H1 (cell line): ENCODE measurements at regions not wholly inside any gene's neighbourhood (a gene's known extent, or its start where the extent isn't known, plus 50 kb on each side); places are given as distances from the start of the nearest gene placed in this dataset.

Source experiments
- CTCF ChIA-PET: fragments of 300-600 bp; sonication (Branson Sonifier 250); formaldehyde crosslinking; loops from one replicate; lab custom pipeline; 2021; ENCODE audit not compliant: partially characterized antibody; lab: Charles Lee
- POLR2A ChIA-PET: fragments of 300-600 bp; sonication (Branson Sonifier 250); formaldehyde crosslinking; loops from one replicate; lab custom pipeline; 2021; ENCODE audit warnings: inconsistent platforms; ENCODE audit not compliant: partially characterized antibody; lab: Charles Lee
- DNase-seq, 2 experiments: peaks; one replicate each; pipeline versions ENCODE4 v3.0.0 to v3.0.0-alpha.2; 2010 to 2022; ENCODE audit warnings: low spot score in 2 of 2, low read depth in 1 of 2, mixed read lengths in 1 of 2
- FAIRE-seq: peaks from 2 replicates; lab custom pipeline; 2011; peaks lifted over from hg19 to GRCh38; lab: Jason Lieb, UNC
- H2AFZ ChIP-seq: 2 replicates; pipeline ENCODE4 v1.8.1; 2012; ENCODE audit warnings: low read length, inconsistent platforms
- H2AK5ac ChIP-seq: 2 replicates; pipeline ENCODE4 v1.6.1; 2013; ENCODE audit warnings: low read depth, low read length
- H2BK120ac ChIP-seq: replicated peaks from 2 replicates; pipeline ENCODE3; 2013; ENCODE audit warnings: low read depth, low read length, inconsistent platforms
- H2BK12ac ChIP-seq: 2 replicates; pipeline ENCODE4 v1.6.1; 2013; ENCODE audit warnings: low read depth, low read length
- H2BK15ac ChIP-seq: 2 replicates; pipeline ENCODE4 v1.6.1; 2013; ENCODE audit warnings: low read length
- H2BK20ac ChIP-seq: 2 replicates; pipeline ENCODE4 v1.6.1; 2013; ENCODE audit warnings: low read length
- H2BK5ac ChIP-seq: 2 replicates; pipeline ENCODE4 v1.6.1; 2013; ENCODE audit warnings: low read depth, low read length
- H3K14ac ChIP-seq: 2 replicates; pipeline ENCODE4 v1.6.1; 2013; ENCODE audit warnings: inconsistent platforms; ENCODE audit not compliant: insufficient read length
- H3K18ac ChIP-seq: 2 replicates; pipeline ENCODE4 v1.6.1; 2013; ENCODE audit warnings: low read length; ENCODE audit errors: extremely low read depth
- H3K23ac ChIP-seq: 2 replicates; pipeline ENCODE4 v1.6.1; 2013; ENCODE audit warnings: inconsistent platforms; ENCODE audit not compliant: insufficient read length
- H3K23me2 ChIP-seq: 2 replicates; pipeline ENCODE4 v1.6.1; 2013; ENCODE audit warnings: low read depth, low read length
- H3K27ac ChIP-seq: 2 replicates; pipeline ENCODE4 v1.6.1; 2011; ENCODE audit warnings: low read depth, low read length, inconsistent platforms
- H3K27me3 ChIP-seq, 4 experiments: replicated peaks in 1 of 4; 1 replicate in 1 of 4; 2 replicates in 3 of 4; pipeline versions ENCODE4 v1.6.1 to v1.8.1; 2011 to 2013; ENCODE audit warnings: low read length in 3 of 4, mild to moderate bottlenecking in 3 of 4, inconsistent platforms in 2 of 4, mixed read lengths in 2 of 4, moderate library complexity in 1 of 4; ENCODE audit not compliant: control insufficient read depth in 3 of 4, insufficient read depth in 3 of 4; ENCODE audit errors: extremely low read depth in 1 of 4
- H3K36me3 ChIP-seq, 4 experiments: 2 replicates each; pipeline versions ENCODE4 v1.6.1 to v1.8.1; 2011 to 2013; ENCODE audit warnings: mild to moderate bottlenecking in 4 of 4, low read length in 3 of 4, moderate library complexity in 2 of 4, control low read depth in 1 of 4, inconsistent platforms in 1 of 4; ENCODE audit not compliant: insufficient read depth in 4 of 4, control insufficient read depth in 2 of 4
- H3K4ac ChIP-seq: replicated peaks from 2 replicates; pipeline ENCODE3; 2013; ENCODE audit warnings: low read length, low read depth, mixed read lengths, inconsistent platforms; ENCODE audit not compliant: insufficient read length
- H3K4me1 ChIP-seq, 4 experiments: replicated peaks in 1 of 4; 1 replicate in 1 of 4; 2 replicates in 3 of 4; pipeline versions ENCODE4 v1.6.1 to v1.8.1; 2011 to 2013; ENCODE audit warnings: low read length in 3 of 4, inconsistent platforms in 2 of 4, mixed read lengths in 1 of 4; ENCODE audit not compliant: insufficient read depth in 4 of 4, control insufficient read depth in 3 of 4
- H3K4me2 ChIP-seq, 2 experiments: 2 replicates each; pipeline versions ENCODE4 v1.6.1 to v1.8.1; 2011 to 2013; ENCODE audit warnings: low read depth in 2 of 2, low read length in 2 of 2, control low read depth in 1 of 2, inconsistent platforms in 1 of 2, mild to moderate bottlenecking in 1 of 2; ENCODE audit not compliant: insufficient read depth in 1 of 2
- H3K4me3 ChIP-seq, 4 experiments: fragments of 200-600, 300-600 bp in 1 of 4; sonication (generic), shearing (Covaris generic), sonication (Bioruptor Twin) in 1 of 4; 2 replicates each; pipeline versions ENCODE4 v1.5.1 to v1.8.1; 2011 to 2016; ENCODE audit warnings: low read length in 4 of 4, low read depth in 3 of 4, control low read depth in 2 of 4, inconsistent platforms in 2 of 4, mild to moderate bottlenecking in 2 of 4, mixed read lengths in 1 of 4, moderate library complexity in 1 of 4; ENCODE audit not compliant: insufficient read depth in 2 of 4; ENCODE audit errors: extremely low read depth in 1 of 4
- H3K56ac ChIP-seq: replicated peaks from 2 replicates; pipeline ENCODE3; 2013; ENCODE audit warnings: low read depth, mild to moderate bottlenecking, mixed read lengths, low read length, inconsistent platforms; ENCODE audit not compliant: insufficient read length
- H3K79me1 ChIP-seq: 2 replicates; pipeline ENCODE4 v1.6.1; 2013; ENCODE audit warnings: low read depth, low read length, control low read depth
- H3K79me2 ChIP-seq, 2 experiments: 2 replicates each; pipeline versions ENCODE4 v1.6.1 to v1.8.1; 2012 to 2013; ENCODE audit warnings: low read length in 2 of 2, mild to moderate bottlenecking in 2 of 2, inconsistent platforms in 1 of 2; ENCODE audit not compliant: insufficient read depth in 2 of 2, control insufficient read depth in 1 of 2
- H3K9ac ChIP-seq, 4 experiments: replicated peaks in 1 of 4; 1 replicate in 1 of 4; 2 replicates in 3 of 4; pipeline versions ENCODE4 v1.6.1 to v1.8.1; 2011 to 2013; ENCODE audit warnings: low read depth in 3 of 4, low read length in 3 of 4, control low read depth in 2 of 4, mild to moderate bottlenecking in 2 of 4, moderate library complexity in 2 of 4, inconsistent platforms in 1 of 4; ENCODE audit errors: extremely low read depth in 1 of 4
- H3K9me3 ChIP-seq, 2 experiments: 2 replicates each; pipeline versions ENCODE4 v1.6.1 to v1.8.1; 2012 to 2013; ENCODE audit warnings: mild to moderate bottlenecking in 2 of 2, moderate library complexity in 2 of 2, control low read depth in 1 of 2, inconsistent platforms in 1 of 2, low read depth in 1 of 2, low read length in 1 of 2, mixed read lengths in 1 of 2; ENCODE audit not compliant: insufficient read depth in 2 of 2
- H4K20me1 ChIP-seq, 2 experiments: replicated peaks in 1 of 2; 2 replicates each; pipeline versions ENCODE3 to v1.8.1; 2011 to 2013; ENCODE audit warnings: inconsistent platforms in 2 of 2, low read length in 2 of 2, mild to moderate bottlenecking in 1 of 2; ENCODE audit not compliant: insufficient read depth in 2 of 2, control insufficient read depth in 1 of 2
- H4K5ac ChIP-seq: 2 replicates; pipeline ENCODE4 v1.6.1; 2013; ENCODE audit warnings: low read length, low read depth, mixed read lengths, inconsistent platforms; ENCODE audit not compliant: insufficient read length
- H4K8ac ChIP-seq: 2 replicates; pipeline ENCODE4 v1.8.0; 2013; ENCODE audit warnings: mild to moderate bottlenecking, moderate library complexity, low read length, inconsistent platforms; ENCODE audit not compliant: insufficient read depth; ENCODE audit errors: extremely low read depth
- H4K91ac ChIP-seq: replicated peaks from 2 replicates; pipeline ENCODE3; 2013; ENCODE audit warnings: low read length, mixed read lengths, inconsistent platforms; ENCODE audit not compliant: insufficient read length
- WGBS, 2 experiments: shearing (Covaris generic) in 1 of 2; methylation state at CpG; one replicate each; pipeline versions ENCODE4 v1.1.6 to v1.1.7; 2013 to 2015; ENCODE audit warnings: low lambda C conversion rate in 2 of 2, mixed read lengths in 2 of 2, inconsistent platforms in 1 of 2, low coverage in 1 of 2, missing lambda C conversion rate in 1 of 2; ENCODE audit not compliant: insufficient replicate concordance in 2 of 2, insufficient coverage in 1 of 2, insufficient read length in 1 of 2; ENCODE audit errors: extremely low coverage in 1 of 2, missing lambda C conversion rate in 1 of 2; 5-methylcytosine and 5-hydroxymethylcytosine counted together

DNA sequence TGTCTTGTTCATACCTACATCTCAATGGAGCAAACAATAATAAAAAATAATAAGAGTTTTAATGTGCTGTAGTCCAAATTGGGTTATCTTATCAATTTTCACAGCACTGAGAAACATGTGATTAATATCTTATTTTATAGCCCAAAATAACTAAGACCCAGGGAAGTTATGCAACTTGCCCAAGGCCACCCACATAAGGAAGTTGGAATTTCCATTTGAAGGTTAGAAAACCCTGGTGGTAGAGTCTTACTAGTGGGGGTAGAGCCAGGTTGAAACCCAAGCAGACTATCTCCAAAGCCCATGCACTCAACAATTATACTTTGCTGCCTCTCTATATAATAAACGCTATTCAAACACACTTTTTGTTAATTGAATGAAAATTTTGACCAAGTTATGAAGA, 270.0 kb upstream of the CAND1 start:
- FAIRE-seq (no peak), DNase-seq (no peak)
- no peak overlapping the region for H2BK15ac ChIP-seq
- H3K9me3 ChIP-seq, result no peaks in the 10 kb centered on the region
- no peaks in the 10 kb centered on the region; the same call in 1 of the 2 replicates for H3K23me2 ChIP-seq
- H3K27ac ChIP-seq, result no peak overlapping the region
- no peak overlapping the region for H2BK5ac ChIP-seq
- no peak overlapping the region for H3K23ac ChIP-seq
- H3K18ac ChIP-seq, result no peak overlapping the region
- no peak overlapping the region for H3K56ac ChIP-seq
- no peak overlapping the region for H2AFZ ChIP-seq
- H3K4me1 ChIP-seq, result no peaks in the 10 kb centered on the region
- no peak overlapping the region for H4K91ac ChIP-seq
- H2BK20ac ChIP-seq, result no peak overlapping the region
- no peak overlapping the region for H3K4me3 ChIP-seq
- no peak overlapping the region for H3K4me2 ChIP-seq
- no peak overlapping the region for H4K8ac ChIP-seq
- ChIA-PET POLR2A (no interaction called here), CTCF (interaction anchor here (0.9 to 1.1 kb wide), 2 partner anchors 20 to 97 kb away, joined by 3 read pairs; no protein-coding TSS in a partner anchor)
- no peaks in the 10 kb centered on the region for H3K79me1 ChIP-seq
- no peak overlapping the region for H3K14ac ChIP-seq
- H4K5ac ChIP-seq, result no peak overlapping the region
- no peak overlapping the region for H2BK12ac ChIP-seq
- WGBS, 2 experiments, result 90% methylated on average over 1 of the region's 1 CpG; no CpG with 5 or more reads in 1 of the 2 experiments
- H3K27me3 ChIP-seq, result no peaks in the 10 kb centered on the region
- H3K9ac ChIP-seq, result no peak overlapping the region
- H3K79me2 ChIP-seq, result peaks cover 0 to 6% of the 10 kb centered on the region in 2 experiments; a peak in 1 of 4 replicates
- H3K36me3 ChIP-seq, result no peaks in the 10 kb centered on the region
- H3K4ac ChIP-seq, result no peak overlapping the region
- peaks cover 2% of the 10 kb centered on the region in 2 experiments for H4K20me1 ChIP-seq
- H2BK120ac ChIP-seq, result no peak overlapping the region
- H2AK5ac ChIP-seq, result no peak overlapping the region
